Calu3 (cell line): ENCODE measurements at regions not wholly inside any gene's neighbourhood (a gene's known extent, or its start where the extent isn't known, plus 50 kb on each side); places are given as distances from the start of the nearest gene placed in this dataset.

Experiments
- BruUV-seq: library from RNA; stranded (reverse); fragments of 400-500 nt; replicated peaks from 2 replicates; lab custom pipeline; 2021; lab: Mats Ljungman, UMichigan
- CTCF ChIA-PET: fragments of 300-600 bp; sonication (Branson Sonifier 250); formaldehyde crosslinking; loops from one replicate; lab custom pipeline; 2022; ENCODE audit warnings: antibody characterized with exemption; lab: Charles Lee
- DNase-seq: peaks from one replicate; pipeline ENCODE4 v3.0.0; 2022
- H3K27ac Mint-ChIP-seq: one replicate; pipeline ENCODE4 v1.8.0; 2022; ENCODE audit warnings: mixed read lengths; ENCODE audit not compliant: unreplicated experiment
- H3K27me3 Mint-ChIP-seq: one replicate; pipeline ENCODE4 v1.8.0; 2022; ENCODE audit warnings: mixed read lengths; ENCODE audit not compliant: unreplicated experiment
- H3K36me3 Mint-ChIP-seq: one replicate; pipeline ENCODE4 v1.8.0; 2022; ENCODE audit warnings: mild to moderate bottlenecking, moderate library complexity, mixed read lengths; ENCODE audit not compliant: insufficient read depth, unreplicated experiment
- H3K4me1 Mint-ChIP-seq: one replicate; pipeline ENCODE4 v1.8.0; 2022; ENCODE audit warnings: mild to moderate bottlenecking, low read depth, mixed read lengths; ENCODE audit not compliant: unreplicated experiment
- H3K4me3 Mint-ChIP-seq: one replicate; pipeline ENCODE4 v1.8.0; 2022; ENCODE audit warnings: mild to moderate bottlenecking, low read depth, moderate library complexity, mixed read lengths; ENCODE audit not compliant: unreplicated experiment
- H3K9me3 Mint-ChIP-seq: one replicate; pipeline ENCODE4 v1.8.0; 2022; ENCODE audit warnings: low read depth, mixed read lengths; ENCODE audit not compliant: unreplicated experiment
- CTCF ChIP-seq: fragments of 200-600 bp; IDR thresholded peaks from one replicate; pipeline ENCODE4 v1.8.0; 2022; ENCODE audit warnings: antibody characterized with exemption; ENCODE audit not compliant: unreplicated experiment
- intact Hi-C: fragments of 100-400 bp; cut with micrococcal nuclease; formaldehyde crosslinking; loops from one replicate; pipeline ENCODE4 v1.10.0; 2022; ENCODE audit not compliant: unreplicated experiment

GRCh38 chr2:4972472-4972871, 719.7 kb upstream of the SOX11 start:
- no peak overlapping the region for H3K4me3 Mint-ChIP-seq
- no peaks in the 10 kb centered on the region for H3K4me1 Mint-ChIP-seq
- BruUV-seq: no TSS peak
- CTCF ChIA-PET: no interaction called here
- H3K27me3 Mint-ChIP-seq: no peaks in the 10 kb centered on the region
- DNase-seq: no peak
- TF ChIP-seq CTCF: no peak
- H3K27ac Mint-ChIP-seq: no peak overlapping the region
- intact Hi-C loops: no loop called here
- peaks cover 20% of the 10 kb centered on the region for H3K9me3 Mint-ChIP-seq
- H3K36me3 Mint-ChIP-seq: no peaks in the 10 kb centered on the region

- TF ChIP-seq CTCF: no peak
- no peaks in the 10 kb centered on the region for H3K4me1 Mint-ChIP-seq
- no TSS peak for BruUV-seq
Observed at GRCh38 chr2:4973354-4973753, 718.8 kb upstream of the SOX11 start.

GRCh38 chr2:4973973-4974372, 718.2 kb upstream of the SOX11 start:
- no peaks in the 10 kb centered on the region for H3K27me3 Mint-ChIP-seq
- no peak for TF ChIP-seq CTCF
- intact Hi-C loops: no loop called here
- no peak for DNase-seq
- no TSS peak for BruUV-seq
- no peak overlapping the region for H3K27ac Mint-ChIP-seq
- H3K4me3 Mint-ChIP-seq: no peak overlapping the region
- H3K9me3 Mint-ChIP-seq: peaks cover 18% of the 10 kb centered on the region
- CTCF ChIA-PET: no interaction called here
- no peaks in the 10 kb centered on the region for H3K4me1 Mint-ChIP-seq
- no peaks in the 10 kb centered on the region for H3K36me3 Mint-ChIP-seq

More at GRCh38 chr2:4973354-4973753, 718.8 kb upstream of the SOX11 start:
- no peak overlapping the region for H3K27ac Mint-ChIP-seq
- no peak for DNase-seq
- peaks cover 18% of the 10 kb centered on the region for H3K9me3 Mint-ChIP-seq
- intact Hi-C loops: no loop called here
- no peaks in the 10 kb centered on the region for H3K36me3 Mint-ChIP-seq
- H3K4me3 Mint-ChIP-seq: no peak overlapping the region
- no peaks in the 10 kb centered on the region for H3K27me3 Mint-ChIP-seq
- CTCF ChIA-PET: no interaction called here

- Mint-ChIP-seq H3K4me1 (no peaks in the 10 kb centered on the region), H3K36me3 (no peaks in the 10 kb centered on the region), H3K27me3 (no peaks in the 10 kb centered on the region), H3K4me3 (no peak overlapping the region), H3K27ac (no peak overlapping the region), H3K9me3 (peaks cover 18% of the 10 kb centered on the region)
- intact Hi-C loops: no loop called here
- BruUV-seq: no TSS peak
- CTCF ChIA-PET: no interaction called here
- DNase-seq: no peak
- no peak for TF ChIP-seq CTCF
Observed at GRCh38 chr2:4976407-4976806, 715.8 kb upstream of the SOX11 start.
